Endothelial cell of umbilical vein (primary cell): ENCODE measurements at regions not wholly inside any gene's neighbourhood (a gene's known extent, or its start where the extent isn't known, plus 50 kb on each side); places are given as distances from the start of the nearest gene placed in this dataset.

Experiments used
- EZH2 ChIP-seq: IDR thresholded peaks from 2 replicates; pipeline ENCODE4 v1.6.1; 2012; ENCODE audit warnings: borderline replicate concordance, low read depth, mild to moderate bottlenecking, moderate library complexity, low read length, inconsistent platforms; ENCODE audit not compliant: severe bottlenecking
- JUN ChIP-seq: IDR thresholded peaks from 2 replicates; pipeline ENCODE4 v1.6.1; 2011; ENCODE audit warnings: borderline replicate concordance, low read depth; ENCODE audit not compliant: insufficient read length, insufficient read depth

DNA sequence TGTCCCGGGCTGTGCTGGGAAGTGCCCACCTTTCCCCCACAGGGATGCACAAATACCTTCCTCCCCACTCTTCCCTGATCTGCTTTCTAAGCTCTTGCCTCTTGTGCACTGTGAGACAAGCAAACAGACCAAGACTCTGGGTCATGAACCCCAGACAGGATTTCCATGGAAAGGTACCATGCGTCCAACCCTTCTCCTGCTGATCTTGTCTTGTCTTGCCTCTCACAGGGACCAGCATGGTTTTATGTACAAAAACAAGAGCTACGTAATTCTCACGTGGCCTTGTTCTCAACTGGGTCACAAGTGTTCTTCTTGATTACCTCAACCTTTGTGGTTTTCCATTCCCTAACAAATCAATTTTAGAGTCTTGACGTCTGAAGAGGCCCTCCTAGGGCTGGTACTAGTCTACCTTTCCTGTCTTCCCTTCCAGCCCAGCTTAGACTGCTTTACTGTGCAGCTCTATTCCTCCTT lies 176.5 kb upstream of the MAP3K1 start:
- TF ChIP-seq JUN (no peak), EZH2 (no peak)
